IMR-90 (cell line): ENCODE measurements at regions not wholly inside any gene's neighbourhood (a gene's known extent, or its start where the extent isn't known, plus 50 kb on each side); places are given as distances from the start of the nearest gene placed in this dataset.

ENCODE experiments used
- BHLHE40 ChIP-seq: fragments of 150-350 bp; IDR thresholded peaks from 2 replicates; pipeline ENCODE4 v1.6.1; 2016; ENCODE audit warnings: mild to moderate bottlenecking, low read depth, low read length
- CTCF ChIP-seq: conservative IDR thresholded peaks from 2 replicates; pipeline ENCODE4 v1.5.1; 2012; ENCODE audit warnings: mild to moderate bottlenecking, low read depth, low read length, improper control_type of control experiment
- FOS ChIP-seq: fragments of 150-350 bp; IDR thresholded peaks from 2 replicates; pipeline ENCODE4 v1.6.1; 2016; ENCODE audit warnings: low read depth, low read length
- POLR2A ChIP-seq: IDR thresholded peaks from 2 replicates; pipeline ENCODE4 v1.6.1; 2012; ENCODE audit warnings: mild to moderate bottlenecking, low read depth, low read length
- RAD21 ChIP-seq: IDR thresholded peaks from 2 replicates; pipeline ENCODE4 v1.6.1; 2012; ENCODE audit warnings: low read length, improper control_type of control experiment
- RCOR1 ChIP-seq: IDR thresholded peaks from 2 replicates; pipeline ENCODE4 v1.6.1; 2012; ENCODE audit warnings: mild to moderate bottlenecking, low read length, improper control_type of control experiment; ENCODE audit not compliant: insufficient replicate concordance
- RFX5 ChIP-seq: IDR thresholded peaks from 2 replicates; pipeline ENCODE4 v1.8.0; 2012; ENCODE audit warnings: low read depth, mild to moderate bottlenecking, low read length, moderate library complexity
- SMC3 ChIP-seq: fragments of 150-350 bp; IDR thresholded peaks from 2 replicates; pipeline ENCODE4 v1.6.1; 2016; ENCODE audit warnings: low read depth, mild to moderate bottlenecking, antibody characterized with exemption, low read length, moderate library complexity
- USF2 ChIP-seq: fragments of 150-350 bp; IDR thresholded peaks from 2 replicates; pipeline ENCODE4 v1.6.1; 2017; ENCODE audit warnings: mild to moderate bottlenecking, antibody characterized with exemption, low read length, low read depth

- TF ChIP-seq USF2: no peak
- TF ChIP-seq CTCF: no peak
- no peak for TF ChIP-seq SMC3
- no peak for TF ChIP-seq FOS
- no peak for TF ChIP-seq BHLHE40
- no peak for TF ChIP-seq POLR2A
- no peak for TF ChIP-seq RCOR1
- TF ChIP-seq RAD21: no peak
- TF ChIP-seq RFX5: no peak
Observed at GRCh38 chr5:67576112-67576511, 379.5 kb upstream of the CD180 start.
